Adrenal gland (tissue), 5 donors: ENCODE measurements at regions not wholly inside any gene's neighbourhood (a gene's known extent, or its start where the extent isn't known, plus 50 kb on each side); places are given as distances from the start of the nearest gene placed in this dataset.

Experiments
- POLR2A ChIP-seq, 2 donors: fragments of 450-650 bp; IDR thresholded peaks; one replicate each; pipeline ENCODE4 v1.6.1; 2017; ENCODE audit warnings: antibody characterized with exemption in 2 of 2, mild to moderate bottlenecking in 2 of 2, moderate library complexity in 1 of 2
- TF ChIP-seq, protein P1 (sequence below), 6 experiments: fragments of 450-650 bp in 4 of 6; fragments of 200-600 bp in 2 of 6; sonication (generic) in 1 of 6; IDR thresholded peaks; 1 replicate in 5 of 6; 2 replicates in 1 of 6; pipeline versions ENCODE4 v1.5.1 to v1.8.0; 2016 to 2021; ENCODE audit warnings: antibody characterized with exemption in 6 of 6, mild to moderate bottlenecking in 2 of 6, moderate library complexity in 1 of 6
- donor health status: DM: no; HTN: no; CAD: no.

DNA sequence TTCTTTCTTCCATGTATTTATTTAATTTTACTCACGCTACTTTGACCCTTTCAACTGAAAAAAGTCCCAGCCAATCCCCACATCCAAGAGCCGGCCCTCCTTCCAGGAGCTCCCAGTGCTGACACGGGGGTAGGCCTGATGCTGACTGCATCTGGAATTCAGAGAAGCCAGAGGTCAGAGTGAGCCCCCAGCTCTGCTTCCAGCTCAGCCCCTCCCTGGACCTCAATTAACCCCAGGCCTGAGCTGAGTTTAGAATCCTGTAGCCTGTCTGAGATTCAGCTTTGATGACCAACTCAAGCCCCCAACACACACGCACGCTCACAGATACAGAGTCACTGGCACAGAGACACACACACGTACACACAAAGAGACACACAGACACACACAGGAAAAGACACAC lies 247.9 kb downstream of the NPHP4 start:
- no peak for TF ChIP-seq POLR2A (IDR thresholded peaks at IDR 0.05)
- TF ChIP-seq, protein P1, sequence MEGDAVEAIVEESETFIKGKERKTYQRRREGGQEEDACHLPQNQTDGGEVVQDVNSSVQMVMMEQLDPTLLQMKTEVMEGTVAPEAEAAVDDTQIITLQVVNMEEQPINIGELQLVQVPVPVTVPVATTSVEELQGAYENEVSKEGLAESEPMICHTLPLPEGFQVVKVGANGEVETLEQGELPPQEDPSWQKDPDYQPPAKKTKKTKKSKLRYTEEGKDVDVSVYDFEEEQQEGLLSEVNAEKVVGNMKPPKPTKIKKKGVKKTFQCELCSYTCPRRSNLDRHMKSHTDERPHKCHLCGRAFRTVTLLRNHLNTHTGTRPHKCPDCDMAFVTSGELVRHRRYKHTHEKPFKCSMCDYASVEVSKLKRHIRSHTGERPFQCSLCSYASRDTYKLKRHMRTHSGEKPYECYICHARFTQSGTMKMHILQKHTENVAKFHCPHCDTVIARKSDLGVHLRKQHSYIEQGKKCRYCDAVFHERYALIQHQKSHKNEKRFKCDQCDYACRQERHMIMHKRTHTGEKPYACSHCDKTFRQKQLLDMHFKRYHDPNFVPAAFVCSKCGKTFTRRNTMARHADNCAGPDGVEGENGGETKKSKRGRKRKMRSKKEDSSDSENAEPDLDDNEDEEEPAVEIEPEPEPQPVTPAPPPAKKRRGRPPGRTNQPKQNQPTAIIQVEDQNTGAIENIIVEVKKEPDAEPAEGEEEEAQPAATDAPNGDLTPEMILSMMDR (IDR thresholded peaks at IDR 0.05) = no peak
